Activated naive CD4-positive, alpha-beta T cell treated with anti-CD3 and anti-CD28 coated beads for 36 hours (primary cell): ENCODE measurements at regions not wholly inside any gene's neighbourhood (a gene's known extent, or its start where the extent isn't known, plus 50 kb on each side); places are given as distances from the start of the nearest gene placed in this dataset.
"Not testable (repeated sequence)": the region's sequence is repeated elsewhere in the genome, so short reads cannot be mapped to it uniquely, and the experiment has no call there.

Source experiments
- CTCF ChIA-PET: fragments of 350-600 bp; sonication (Branson Sonifier 250); formaldehyde crosslinking; loops from one replicate; lab custom pipeline; 2021; ENCODE audit warnings: antibody characterized with exemption; lab: Charles Lee
- DNase-seq: peaks from one replicate; pipeline ENCODE4 v3.0.0-alpha.2; 2020
- H3K27ac Mint-ChIP-seq: one replicate; pipeline ENCODE4 v1.8.0; 2021; ENCODE audit warnings: mild to moderate bottlenecking, mixed read lengths
- H3K27me3 Mint-ChIP-seq: one replicate; pipeline ENCODE4 v1.8.0; 2021; ENCODE audit warnings: low read depth, mixed read lengths
- H3K36me3 Mint-ChIP-seq: one replicate; pipeline ENCODE4 v1.8.0; 2021; ENCODE audit warnings: low read depth, mixed read lengths
- H3K4me1 Mint-ChIP-seq: one replicate; pipeline ENCODE4 v1.8.0; 2021; ENCODE audit warnings: low read depth, mixed read lengths
- H3K4me3 Mint-ChIP-seq: one replicate; pipeline ENCODE4 v1.8.0; 2021; ENCODE audit warnings: mild to moderate bottlenecking, moderate library complexity, mixed read lengths
- H3K9me3 Mint-ChIP-seq: one replicate; pipeline ENCODE4 v1.8.0; 2021; ENCODE audit warnings: mixed read lengths
- intact Hi-C: fragments of 100-400 bp; cut with micrococcal nuclease; formaldehyde crosslinking; loops from one replicate; pipeline ENCODE4 v1.15.1; 2023

DNA sequence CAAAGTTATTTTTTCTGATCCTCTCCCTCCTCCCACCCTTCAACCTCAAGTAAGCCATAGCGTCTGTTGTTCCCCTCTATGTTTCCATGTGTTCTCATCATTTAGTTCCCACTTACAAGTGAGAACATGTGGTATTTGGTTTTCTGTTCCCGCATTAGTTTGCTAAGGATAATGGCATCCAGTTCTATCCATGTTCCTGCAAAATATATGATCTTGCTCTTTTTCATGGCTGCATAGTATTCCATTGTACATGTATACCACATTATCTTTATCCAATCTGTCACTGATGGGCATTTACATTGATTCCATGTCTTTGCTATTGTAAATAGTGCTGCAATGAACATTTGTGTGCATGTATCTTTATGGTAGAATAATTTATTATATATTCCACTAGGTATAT lies 252.0 kb upstream of the ACVR2A start:
- H3K36me3 Mint-ChIP-seq, H3K4me3 Mint-ChIP-seq, H3K4me1 Mint-ChIP-seq, DNase-seq, H3K9me3 Mint-ChIP-seq, H3K27me3 Mint-ChIP-seq, H3K27ac Mint-ChIP-seq, CTCF ChIA-PET, intact Hi-C loops: not testable (repeated sequence)

DNA sequence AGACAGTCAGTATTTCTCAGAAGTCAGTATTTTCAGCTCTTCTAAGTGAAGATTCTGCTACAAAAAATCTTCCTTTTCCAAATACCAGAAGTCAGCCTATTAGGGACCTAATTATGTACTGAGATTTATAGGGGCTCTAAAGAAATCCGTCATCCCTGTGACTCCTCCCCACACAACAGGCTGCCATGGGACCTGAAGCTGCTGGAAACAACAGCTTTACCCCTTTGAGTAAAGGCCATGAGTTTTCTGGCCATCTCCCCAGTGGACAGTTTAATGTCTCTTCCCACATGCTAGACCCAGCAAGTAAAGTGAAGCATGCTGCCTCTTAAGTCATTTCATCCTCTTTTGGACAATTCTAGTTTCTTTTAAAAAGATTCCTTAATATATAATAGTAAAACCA lies 255.7 kb upstream of the ACVR2A start:
- Mint-ChIP-seq H3K9me3 (peaks cover 8% of the 10 kb centered on the region), H3K27ac (no peak overlapping the region), H3K4me1 (no peaks in the 10 kb centered on the region), H3K27me3 (no peaks in the 10 kb centered on the region), H3K36me3 (peaks cover 2% of the 10 kb centered on the region), H3K4me3 (no peak overlapping the region)
- DNase-seq = no peak
- CTCF ChIA-PET = interaction anchor here (1.0 kb wide), 1 partner anchor 322 kb away, joined by 3 read pairs; no protein-coding TSS in a partner anchor
- intact Hi-C loops = no loop called here

DNA sequence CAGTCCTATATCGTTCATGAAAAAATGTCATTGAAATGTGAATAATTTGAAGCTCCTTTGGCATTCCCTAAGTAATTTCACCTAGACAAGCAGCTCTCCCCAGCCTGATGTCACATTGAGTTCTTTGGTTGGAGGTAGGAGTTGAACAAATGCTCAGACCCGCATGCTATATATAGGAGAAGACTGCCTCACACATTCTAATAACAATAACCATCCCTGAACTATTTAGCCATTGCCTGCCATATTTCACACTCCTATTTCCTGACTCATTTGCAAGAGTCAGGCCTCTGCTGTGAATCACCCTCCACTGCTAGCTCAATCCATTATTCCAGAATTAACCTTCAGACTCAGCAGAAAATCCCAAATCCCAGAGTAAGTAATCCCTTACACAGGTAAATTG lies 256.6 kb upstream of the ACVR2A start:
- Mint-ChIP-seq H3K27me3 (no peaks in the 10 kb centered on the region), H3K9me3 (peaks cover 8% of the 10 kb centered on the region), H3K36me3 (peaks cover 2% of the 10 kb centered on the region), H3K4me3 (no peak overlapping the region), H3K27ac (no peak overlapping the region), H3K4me1 (no peaks in the 10 kb centered on the region)
- CTCF ChIA-PET = interaction anchor here (1.3 kb wide), 1 partner anchor 11 kb away, joined by 3 read pairs; no protein-coding TSS in a partner anchor
- intact Hi-C loops = no loop called here
- DNase-seq = no peak

GRCh38 chr2:147578529-147578928 lies 266.3 kb upstream of the ACVR2A start:
- no peaks in the 10 kb centered on the region for H3K4me1 Mint-ChIP-seq
- H3K9me3 Mint-ChIP-seq = peaks cover 5% of the 10 kb centered on the region
- no peaks in the 10 kb centered on the region for H3K36me3 Mint-ChIP-seq
- H3K4me3 Mint-ChIP-seq = no peak overlapping the region
- H3K27ac Mint-ChIP-seq = no peak overlapping the region
- intact Hi-C loops = no loop called here
- no peak for DNase-seq
- H3K27me3 Mint-ChIP-seq = no peaks in the 10 kb centered on the region
- CTCF ChIA-PET = no interaction called here

DNA sequence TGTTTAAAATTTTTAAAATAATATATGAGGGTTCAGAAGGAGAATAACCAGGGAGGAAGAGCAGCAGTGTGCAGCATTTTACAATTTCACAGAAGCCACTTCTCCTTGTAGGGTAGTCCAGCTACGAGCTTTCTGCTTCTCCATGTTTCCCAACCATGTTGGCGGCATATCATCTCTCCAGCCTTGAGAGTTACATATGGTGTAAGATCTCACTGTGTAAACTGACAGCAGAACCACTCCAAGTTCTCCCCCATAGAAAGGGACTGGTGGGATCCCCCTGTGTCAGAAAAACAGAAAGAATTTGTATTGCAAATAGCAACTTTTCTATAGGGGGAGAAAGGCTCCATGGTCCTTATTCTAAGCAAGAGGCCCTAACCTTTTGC lies 266.8 kb upstream of the ACVR2A start:
- Mint-ChIP-seq H3K9me3 (peaks cover 5% of the 10 kb centered on the region), H3K4me1 (no peaks in the 10 kb centered on the region), H3K36me3 (no peaks in the 10 kb centered on the region), H3K27ac (no peak overlapping the region), H3K27me3 (no peaks in the 10 kb centered on the region), H3K4me3 (no peak overlapping the region)
- CTCF ChIA-PET = no interaction called here
- intact Hi-C loops = no loop called here
- DNase-seq = no peak

- Mint-ChIP-seq H3K27me3 (no peaks in the 10 kb centered on the region), H3K36me3 (no peaks in the 10 kb centered on the region), H3K27ac (no peak overlapping the region), H3K9me3 (peaks cover 5% of the 10 kb centered on the region), H3K4me3 (no peak overlapping the region), H3K4me1 (no peaks in the 10 kb centered on the region)
- intact Hi-C loops = no loop called here
- CTCF ChIA-PET = no interaction called here
- no peak for DNase-seq
Observed at GRCh38 chr2:147577323-147577997, 267.4 kb upstream of the ACVR2A start.

- no peak overlapping the region for H3K4me3 Mint-ChIP-seq
- H3K36me3 Mint-ChIP-seq = no peaks in the 10 kb centered on the region
- no peak overlapping the region for H3K27ac Mint-ChIP-seq
- intact Hi-C loops = no loop called here
- H3K4me1 Mint-ChIP-seq = no peaks in the 10 kb centered on the region
- H3K9me3 Mint-ChIP-seq = peaks cover 6% of the 10 kb centered on the region
- DNase-seq = no peak
- no peaks in the 10 kb centered on the region for H3K27me3 Mint-ChIP-seq
- CTCF ChIA-PET = no interaction called here
Observed at GRCh38 chr2:147575106-147575505, 269.7 kb upstream of the ACVR2A start.

GRCh38 chr2:147572622-147573021 lies 272.2 kb upstream of the ACVR2A start:
- no peaks in the 10 kb centered on the region for H3K36me3 Mint-ChIP-seq
- H3K9me3 Mint-ChIP-seq = peaks cover 6% of the 10 kb centered on the region
- H3K4me3 Mint-ChIP-seq = no peak overlapping the region
- H3K27me3 Mint-ChIP-seq = no peaks in the 10 kb centered on the region
- H3K27ac Mint-ChIP-seq = no peak overlapping the region
- CTCF ChIA-PET = no interaction called here
- no peaks in the 10 kb centered on the region for H3K4me1 Mint-ChIP-seq
- DNase-seq = no peak
- intact Hi-C loops = no loop called here

- peaks cover 6% of the 10 kb centered on the region for H3K9me3 Mint-ChIP-seq
- CTCF ChIA-PET = no interaction called here
- no peaks in the 10 kb centered on the region for H3K36me3 Mint-ChIP-seq
- no peak overlapping the region for H3K27ac Mint-ChIP-seq
- intact Hi-C loops = no loop called here
- no peak overlapping the region for H3K4me3 Mint-ChIP-seq
- no peak for DNase-seq
- no peaks in the 10 kb centered on the region for H3K27me3 Mint-ChIP-seq
- H3K4me1 Mint-ChIP-seq = no peaks in the 10 kb centered on the region
Observed at GRCh38 chr2:147569426-147569825, 275.4 kb upstream of the ACVR2A start.

GRCh38 chr2:147568109-147568508 lies 276.7 kb upstream of the ACVR2A start:
- no peak for DNase-seq
- Mint-ChIP-seq H3K4me1 (no peaks in the 10 kb centered on the region), H3K27ac (no peak overlapping the region), H3K4me3 (no peak overlapping the region), H3K9me3 (peaks cover 6% of the 10 kb centered on the region), H3K27me3 (no peaks in the 10 kb centered on the region), H3K36me3 (no peaks in the 10 kb centered on the region)
- CTCF ChIA-PET = interaction anchor here (0.6 kb wide), 1 partner anchor 136 kb away, joined by 3 read pairs; no protein-coding TSS in a partner anchor
- intact Hi-C loops = no loop called here

DNA sequence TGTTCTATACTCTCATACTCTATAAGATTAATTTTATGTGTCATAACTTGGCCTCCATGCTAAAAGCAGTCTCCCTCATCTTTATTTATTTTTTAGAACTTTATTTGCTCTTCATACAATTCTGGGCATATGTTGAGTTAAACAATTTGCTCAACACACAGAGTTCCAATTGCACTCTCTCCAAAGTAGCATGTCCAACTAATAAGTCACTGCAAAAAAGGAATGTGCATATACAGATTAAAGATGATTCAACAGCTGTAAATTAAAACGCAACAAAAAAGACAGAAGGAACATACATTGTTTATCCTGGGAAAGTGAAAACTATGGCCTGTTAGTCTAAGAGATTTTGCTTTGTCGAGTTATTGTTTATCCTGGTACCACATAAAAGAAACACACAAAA lies 277.7 kb upstream of the ACVR2A start:
- no peaks in the 10 kb centered on the region for H3K36me3 Mint-ChIP-seq
- no peak for DNase-seq
- peaks cover 6% of the 10 kb centered on the region for H3K9me3 Mint-ChIP-seq
- H3K27me3 Mint-ChIP-seq = no peaks in the 10 kb centered on the region
- H3K4me3 Mint-ChIP-seq = no peak overlapping the region
- H3K4me1 Mint-ChIP-seq = no peaks in the 10 kb centered on the region
- H3K27ac Mint-ChIP-seq = no peak overlapping the region
- CTCF ChIA-PET = interaction anchor here (1.4 kb wide), 1 partner anchor 20 kb away, joined by 4 read pairs; no protein-coding TSS in a partner anchor
- intact Hi-C loops = no loop called here

GRCh38 chr2:147560810-147561535 lies 283.9 kb upstream of the ACVR2A start:
- H3K36me3 Mint-ChIP-seq = no peaks in the 10 kb centered on the region
- intact Hi-C loops = no loop called here
- no peaks in the 10 kb centered on the region for H3K27me3 Mint-ChIP-seq
- H3K27ac Mint-ChIP-seq = no peak overlapping the region
- H3K4me1 Mint-ChIP-seq = no peaks in the 10 kb centered on the region
- no peak overlapping the region for H3K4me3 Mint-ChIP-seq
- CTCF ChIA-PET = interaction anchor here (0.8 kb wide), 1 partner anchor 10 kb away, joined by 3 read pairs; no protein-coding TSS in a partner anchor
- no peak for DNase-seq
- H3K9me3 Mint-ChIP-seq = no peaks in the 10 kb centered on the region
